DOHH2 (cell line): ENCODE measurements at regions not wholly inside any gene's neighbourhood (a gene's known extent, or its start where the extent isn't known, plus 50 kb on each side); places are given as distances from the start of the nearest gene placed in this dataset.

Source experiments
- H3F3A ChIP-seq: fragments of 200-600 bp; sonication (generic), shearing (Covaris generic); 2 replicates; pipeline ENCODE4 v1.6.0; 2016; ENCODE audit warnings: antibody characterized with exemption, mild to moderate bottlenecking; ENCODE audit not compliant: control insufficient read depth, insufficient read depth
- H3K27ac ChIP-seq: fragments of 200-600 bp; sonication (generic); 2 replicates; pipeline ENCODE4 v1.5.1; 2014; ENCODE audit warnings: low read depth, mild to moderate bottlenecking, low read length, moderate library complexity
- H3K27me3 ChIP-seq: fragments of 200-600 bp; sonication (generic); 2 replicates; pipeline ENCODE4 v1.6.1; 2014; ENCODE audit warnings: mild to moderate bottlenecking, low read length, mixed read lengths; ENCODE audit not compliant: control insufficient read depth
- H3K36me3 ChIP-seq: fragments of 200-600 bp; sonication (generic); 2 replicates; pipeline ENCODE4 v1.6.1; 2014; ENCODE audit warnings: mild to moderate bottlenecking, low read length, moderate library complexity, mixed read lengths; ENCODE audit not compliant: control insufficient read depth
- H3K4me1 ChIP-seq: fragments of 200-600 bp; sonication (generic); 2 replicates; pipeline ENCODE4 v1.6.1; 2014; ENCODE audit warnings: mild to moderate bottlenecking, low read length, mixed read lengths; ENCODE audit not compliant: control insufficient read depth
- H3K4me2 ChIP-seq: fragments of 200-600 bp; sonication (generic); 2 replicates; pipeline ENCODE4 v1.6.0; 2014; ENCODE audit warnings: mild to moderate bottlenecking, low read length, moderate library complexity
- H3K4me3 ChIP-seq: fragments of 200-600 bp; sonication (generic); 2 replicates; pipeline ENCODE4 v1.5.1; 2014; ENCODE audit warnings: mild to moderate bottlenecking, low read length, mixed read lengths
- H3K79me2 ChIP-seq: fragments of 200-600 bp; sonication (generic); 2 replicates; pipeline ENCODE4 v1.6.1; 2014; ENCODE audit warnings: mild to moderate bottlenecking, low read length, mixed read lengths; ENCODE audit not compliant: control insufficient read depth
- H3K9me2 ChIP-seq: fragments of 200-600 bp; sonication (generic); replicated peaks from 2 replicates; pipeline ENCODE4 v1.6.1; 2014; ENCODE audit warnings: mild to moderate bottlenecking, low read length, mixed read lengths; ENCODE audit not compliant: control insufficient read depth
- H3K9me3 ChIP-seq: fragments of 200-600 bp; sonication (generic); 2 replicates; pipeline ENCODE4 v1.6.1; 2014; ENCODE audit warnings: antibody characterized with exemption, low read length, mixed read lengths; ENCODE audit not compliant: control insufficient read depth, insufficient read depth
- H4K20me1 ChIP-seq: fragments of 200-600 bp; sonication (generic); 2 replicates; pipeline ENCODE4 v1.6.0; 2014; ENCODE audit warnings: low read depth, mild to moderate bottlenecking, antibody characterized with exemption, low read length, moderate library complexity; ENCODE audit not compliant: control insufficient read depth, insufficient read depth
- EZH2phosphoT487 ChIP-seq: fragments of 200-600 bp; sonication (generic); IDR thresholded peaks from 2 replicates; pipeline ENCODE4 v1.6.1; 2017; ENCODE audit warnings: borderline replicate concordance, mild to moderate bottlenecking, antibody characterized with exemption, low read length, moderate library complexity, mixed read lengths

DNA sequence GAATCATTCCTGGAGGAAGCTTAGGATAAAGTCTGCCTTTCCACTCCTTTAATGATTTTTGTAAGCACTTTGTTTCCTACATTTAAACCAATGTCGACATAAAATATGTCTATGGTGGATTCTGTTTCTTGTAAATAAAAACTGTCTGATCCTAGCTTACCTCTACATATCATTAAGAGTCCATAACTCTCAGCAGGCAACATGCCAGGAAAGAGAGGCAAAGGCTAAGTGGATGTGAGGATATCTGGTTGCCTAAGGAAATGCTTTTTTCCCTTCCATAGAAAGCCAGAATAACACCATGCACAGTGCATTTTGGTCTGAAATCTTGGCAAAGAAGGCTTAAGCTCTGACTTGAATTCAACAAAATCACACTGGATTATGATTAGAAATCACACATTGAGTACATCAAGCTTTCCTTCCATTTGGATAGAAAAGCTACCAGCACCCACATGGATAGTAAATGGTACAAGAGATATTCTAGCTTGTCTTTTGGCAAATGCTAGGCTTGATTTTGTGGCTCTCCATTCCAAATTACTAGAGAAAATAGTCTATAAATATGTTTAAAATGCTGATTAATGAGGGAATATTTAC is 57.0 kb upstream of the CNTN1 start:
- no peak overlapping the region for H3K27ac ChIP-seq
- H3K9me2 ChIP-seq = no peaks in the 10 kb centered on the region
- no peaks in the 10 kb centered on the region for H3F3A ChIP-seq
- no peak for TF ChIP-seq EZH2phosphoT487
- no peak overlapping the region for H3K4me3 ChIP-seq
- H3K4me2 ChIP-seq = no peak overlapping the region
- H3K4me1 ChIP-seq = no peaks in the 10 kb centered on the region
- H3K9me3 ChIP-seq = no peaks in the 10 kb centered on the region
- H3K79me2 ChIP-seq = no peaks in the 10 kb centered on the region
- H3K36me3 ChIP-seq = no peaks in the 10 kb centered on the region
- H4K20me1 ChIP-seq = no peaks in the 10 kb centered on the region
- no peaks in the 10 kb centered on the region for H3K27me3 ChIP-seq
